ENCODE measurements at regions not wholly inside any gene's neighbourhood (a gene's known extent, or its start where the extent isn't known, plus 50 kb on each side); places are given as distances from the start of the nearest gene placed in this dataset.

DNA sequence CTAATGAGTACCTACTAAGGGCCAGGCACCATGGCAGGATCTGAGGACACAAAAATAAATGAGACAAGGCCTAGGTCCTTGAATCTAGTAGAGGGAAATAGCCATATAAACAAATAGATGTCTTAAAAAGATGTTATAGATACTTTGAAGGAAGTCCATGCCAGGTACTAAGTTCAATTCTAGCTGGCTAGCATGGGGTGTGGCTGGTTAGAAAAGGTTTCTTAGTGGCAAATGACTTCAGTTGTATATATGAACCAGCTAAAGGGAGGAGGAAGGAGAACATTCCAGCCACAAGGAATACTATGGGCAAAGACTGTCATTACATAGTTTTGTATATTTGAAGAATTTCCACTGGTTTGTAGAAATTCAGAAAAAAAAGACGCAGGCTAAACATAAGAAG lies 133.6 kb upstream of the BMP4 start:
- no peak for DNase-seq (ENCODE audit: low spot score)

DNA sequence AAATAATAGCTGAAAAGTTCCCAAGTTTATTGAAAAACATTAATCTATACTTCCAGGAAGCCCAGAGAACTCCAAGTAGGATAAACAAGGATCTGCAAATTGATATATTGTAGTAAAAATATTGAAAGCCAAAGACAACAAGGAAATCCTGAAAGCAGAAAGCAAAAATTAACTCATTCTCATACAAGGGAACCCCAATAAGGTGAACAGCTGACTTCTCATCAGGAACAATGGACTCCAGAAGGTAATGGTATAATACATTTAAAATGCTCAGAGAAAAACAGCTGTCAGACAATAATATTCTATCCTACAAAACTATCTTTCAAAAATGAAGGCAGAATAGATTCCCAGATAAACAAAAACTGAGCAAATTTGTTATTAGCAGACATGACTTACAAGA lies 138.1 kb upstream of the BMP4 start:
- DNase-seq (ENCODE audit: low spot score): no peak

DNA sequence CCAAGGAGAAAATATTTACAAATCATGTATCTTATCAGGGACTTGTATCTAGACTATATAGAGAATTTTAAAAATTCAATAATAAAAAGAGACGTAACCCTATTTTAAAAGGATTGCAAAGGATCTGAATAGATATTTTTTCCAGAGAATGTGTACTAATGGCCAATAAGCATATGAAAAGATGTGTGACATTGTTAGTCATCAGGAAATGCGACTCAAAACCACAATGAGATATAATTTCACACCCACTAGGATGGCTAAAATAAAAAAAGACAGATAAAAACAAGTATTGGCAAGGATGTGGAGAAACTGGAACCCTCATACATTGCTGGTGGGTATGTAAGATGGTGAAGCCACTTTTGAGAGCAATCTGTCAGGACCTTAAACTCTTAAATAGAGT lies 141.9 kb upstream of the BMP4 start:
- no peak for DNase-seq (ENCODE audit: low spot score)

DNA sequence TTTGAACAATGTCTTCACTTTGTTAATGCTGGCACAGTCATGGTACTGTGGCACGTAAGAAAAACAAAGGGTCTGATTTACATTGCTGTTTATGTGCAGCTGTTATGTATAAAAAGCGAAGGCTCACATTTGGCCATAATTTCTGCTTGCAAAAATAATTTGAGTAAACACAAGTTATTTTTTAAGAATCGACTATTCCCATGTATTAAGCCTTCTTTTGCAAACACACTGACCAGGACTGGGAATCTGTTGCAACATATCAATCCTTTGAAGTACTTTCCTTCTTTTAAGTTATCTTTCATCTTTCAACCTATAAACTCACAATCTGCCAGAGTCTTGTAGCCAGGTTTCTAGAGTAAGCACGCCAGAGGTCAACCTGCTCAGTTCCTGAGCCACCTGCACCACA lies 145.4 kb upstream of the BMP4 start:
- no peak for DNase-seq (ENCODE audit: low spot score)

DNA sequence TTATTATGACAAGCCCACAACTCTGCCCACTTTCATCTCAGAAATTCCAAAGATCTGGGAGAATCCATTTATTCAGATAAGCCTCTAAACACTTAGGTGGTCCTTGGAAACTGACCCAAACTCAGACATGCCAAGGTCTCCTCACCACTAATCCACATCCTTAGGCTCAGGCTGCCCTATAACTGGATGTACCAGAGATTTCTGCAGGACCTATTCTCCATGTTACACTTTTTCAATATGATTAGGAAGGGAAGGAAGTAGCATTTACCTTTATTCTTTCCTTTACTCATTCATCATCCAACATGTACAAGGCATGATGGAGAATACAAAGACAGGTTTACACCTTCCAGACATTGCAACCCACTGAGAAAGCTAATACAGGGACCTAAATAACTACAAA lies 145.9 kb upstream of the BMP4 start:
- DNase-seq (ENCODE audit: low spot score): no peak

DNA sequence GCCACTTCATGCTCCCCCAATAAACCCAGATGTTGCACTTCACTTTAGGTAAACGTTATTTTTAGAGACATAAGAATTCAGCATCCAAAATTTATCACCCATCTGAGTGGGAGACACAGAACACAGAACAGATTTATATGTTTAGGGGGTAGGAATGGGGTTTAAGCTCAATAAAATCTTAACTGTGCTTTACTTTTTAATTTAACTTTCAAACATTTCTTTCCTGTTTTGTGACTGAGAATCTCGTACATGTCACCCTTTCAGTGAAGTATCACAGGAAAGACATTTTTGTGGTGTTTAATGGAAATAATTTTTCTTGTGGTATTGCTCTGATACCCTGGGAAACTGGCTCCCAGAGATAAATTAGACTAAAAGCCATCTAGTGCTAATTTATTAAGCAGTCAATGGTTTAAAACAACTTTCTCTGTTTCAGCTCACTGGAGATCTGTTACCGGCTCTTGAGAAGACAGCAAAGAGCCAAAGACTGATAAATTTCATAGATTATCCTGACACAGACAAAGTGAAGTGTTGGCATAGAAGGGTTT lies 148.0 kb upstream of the BMP4 start:
- no peak for DNase-seq (ENCODE audit: low spot score)

DNA sequence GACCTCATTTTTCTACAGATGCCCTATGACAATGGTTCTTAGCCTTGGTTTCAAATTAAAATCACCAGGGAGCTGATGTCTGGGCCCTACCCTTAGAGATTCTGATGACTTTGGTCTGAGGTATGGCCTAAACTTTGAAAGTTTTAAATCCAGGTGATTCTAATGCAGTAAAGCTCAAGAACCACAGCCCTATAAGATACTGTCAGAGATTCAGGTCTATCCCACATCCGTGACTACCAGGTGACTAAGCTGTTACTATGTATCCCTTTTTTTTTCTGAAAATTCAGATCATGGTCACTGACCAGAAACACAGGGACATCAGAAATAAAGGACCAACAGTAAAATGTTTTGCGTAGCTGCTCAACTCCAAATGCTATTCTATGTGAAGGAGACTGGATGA lies 148.8 kb upstream of the BMP4 start:
- no peak for DNase-seq (ENCODE audit: low spot score)

DNA sequence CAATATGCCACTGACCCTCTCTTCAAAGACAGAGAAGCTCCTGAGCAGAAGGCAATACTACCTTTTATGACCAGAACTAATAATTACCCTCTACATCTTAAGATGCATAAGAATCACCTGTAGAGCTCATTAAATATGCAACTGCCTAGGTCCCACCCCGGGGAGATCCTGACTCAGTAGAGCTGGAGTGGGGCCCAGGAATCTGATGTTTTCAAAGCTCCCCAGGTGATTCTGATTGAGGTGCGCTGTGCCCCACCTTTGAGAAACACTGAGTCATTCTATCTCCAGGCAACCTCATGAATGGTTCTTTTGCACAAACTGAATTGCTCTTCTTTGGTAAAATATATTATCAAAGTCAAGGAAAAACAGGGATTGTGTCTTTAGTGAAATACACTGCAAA lies 149.3 kb upstream of the BMP4 start:
- no peak for DNase-seq (ENCODE audit: low spot score)

DNA sequence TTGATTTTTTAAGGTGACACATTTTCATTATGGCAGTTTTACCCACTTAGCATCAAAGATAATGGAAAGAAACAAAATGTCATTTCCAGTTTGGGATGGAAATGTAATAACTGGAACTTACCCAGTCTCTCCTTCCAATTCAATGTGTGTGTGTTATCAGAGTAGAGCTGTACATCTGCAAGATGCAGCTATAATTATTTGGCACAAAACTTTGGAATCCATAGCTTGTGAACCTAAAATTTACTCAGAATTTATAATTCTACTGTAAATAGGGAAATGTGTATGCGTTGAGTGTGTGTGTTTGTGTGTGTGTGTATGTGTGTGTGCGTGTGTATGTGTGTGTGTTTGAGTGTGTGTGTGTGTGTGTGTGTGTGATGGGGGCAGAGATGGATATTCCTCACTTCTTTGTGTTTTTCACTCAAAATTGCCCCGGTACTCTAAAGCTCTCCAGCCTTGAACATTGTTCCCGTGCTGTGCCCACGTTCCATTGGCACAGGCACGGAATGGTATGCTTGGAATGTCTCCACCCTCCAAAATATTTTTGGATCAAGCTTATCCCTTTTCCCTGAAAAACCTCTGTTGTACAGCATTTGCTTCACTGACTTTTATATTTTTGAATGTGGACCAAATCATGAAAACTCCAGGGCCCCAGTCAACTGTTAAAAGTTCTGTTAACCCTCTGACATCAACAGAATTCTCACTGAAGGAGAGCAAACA lies 150.2 kb upstream of the BMP4 start:
- no peak for DNase-seq (ENCODE audit: low spot score)

DNA sequence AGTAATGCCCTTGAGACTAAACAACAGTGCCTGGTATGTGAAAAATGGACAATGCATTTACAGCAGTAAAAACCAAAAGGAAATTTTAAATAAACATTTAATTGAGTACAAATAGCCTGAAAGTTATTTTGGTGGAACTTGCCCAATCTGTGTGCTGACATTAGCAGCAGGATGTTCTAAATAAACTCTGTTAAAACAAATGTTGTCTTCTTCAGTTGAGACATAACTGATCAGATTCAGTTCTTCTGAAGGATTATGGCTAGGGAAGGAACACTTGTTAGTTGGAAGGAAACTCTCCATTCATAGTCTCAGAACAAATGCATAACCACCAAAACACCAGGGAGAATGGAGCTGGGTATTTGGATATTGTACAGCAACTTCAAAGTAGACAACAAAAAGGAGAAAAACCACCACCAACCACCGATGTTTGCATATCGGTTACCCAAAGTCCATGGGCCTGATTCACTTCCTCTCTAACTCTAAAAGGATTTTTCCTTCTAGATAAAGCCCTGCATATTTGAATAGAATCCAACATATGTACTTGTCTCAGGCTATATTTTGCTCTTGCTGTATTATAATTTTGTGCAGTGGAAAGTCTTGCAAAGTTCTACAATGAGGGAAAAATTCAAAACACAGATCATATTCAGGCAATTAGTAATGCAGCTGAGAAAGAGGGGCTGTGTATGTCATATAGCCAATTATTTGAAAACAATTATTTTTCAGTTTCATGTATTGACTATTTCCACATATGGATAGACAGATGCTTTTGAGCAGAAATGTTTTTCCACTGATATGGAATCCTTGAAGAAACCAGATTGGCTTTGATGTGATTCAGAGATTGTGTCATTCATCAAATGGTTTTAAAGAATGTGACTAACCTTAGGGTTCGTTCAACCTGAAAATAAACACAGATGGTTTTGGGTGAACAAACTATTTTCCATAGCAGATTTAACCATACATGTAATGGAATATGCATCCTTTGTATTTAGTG lies 152.2 kb upstream of the BMP4 start:
- DNase-seq (ENCODE audit: low spot score): no peak

DNA sequence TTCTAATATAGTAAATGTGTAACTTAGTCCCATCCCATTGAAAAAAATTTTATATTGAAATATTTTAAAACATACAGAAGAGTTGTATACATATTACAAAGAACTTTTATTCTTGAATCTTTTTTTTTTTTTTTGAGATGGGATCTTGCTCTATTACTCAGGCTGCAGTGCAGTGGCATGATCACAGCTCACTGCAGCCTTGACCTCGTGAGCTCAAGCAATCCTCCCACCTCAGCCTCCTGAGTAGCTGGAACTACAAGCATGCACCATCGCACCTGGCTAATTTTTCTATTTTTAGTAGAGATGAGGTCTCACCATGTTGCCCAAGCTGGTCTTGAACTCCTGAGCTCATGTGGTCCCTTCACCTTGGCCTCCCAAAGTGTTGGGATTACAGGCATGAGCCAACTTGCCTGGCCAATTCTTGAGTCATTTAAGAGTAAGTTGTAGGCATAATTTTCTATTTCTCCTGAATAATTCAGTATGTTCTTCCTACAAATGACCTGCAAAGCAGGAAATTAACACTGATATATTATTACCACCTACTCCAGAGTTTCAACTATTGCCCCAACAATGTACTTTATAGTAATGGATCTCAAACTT lies 153.0 kb upstream of the BMP4 start:
- DNase-seq (ENCODE audit: low spot score): no peak

DNA sequence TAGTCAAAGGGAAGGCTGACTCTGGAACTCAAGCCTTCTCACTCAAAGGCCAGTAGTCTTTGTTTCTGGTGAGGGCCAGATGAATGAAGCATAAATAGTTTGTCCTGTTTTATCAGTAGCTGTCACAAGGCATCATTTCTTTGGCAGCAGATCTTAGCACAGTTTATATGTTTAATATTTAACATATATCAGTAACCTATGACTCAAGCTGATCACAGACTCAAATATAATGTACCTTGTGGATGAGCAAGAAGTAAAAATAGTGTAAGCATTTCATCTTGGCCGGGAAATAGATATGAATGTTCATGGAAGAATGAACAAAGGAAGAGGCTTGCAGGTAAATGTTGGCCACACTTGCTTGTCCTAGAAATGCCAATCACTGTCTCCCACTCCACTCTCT lies 158.3 kb upstream of the BMP4 start:
- DNase-seq (ENCODE audit: low spot score): no peak

DNA sequence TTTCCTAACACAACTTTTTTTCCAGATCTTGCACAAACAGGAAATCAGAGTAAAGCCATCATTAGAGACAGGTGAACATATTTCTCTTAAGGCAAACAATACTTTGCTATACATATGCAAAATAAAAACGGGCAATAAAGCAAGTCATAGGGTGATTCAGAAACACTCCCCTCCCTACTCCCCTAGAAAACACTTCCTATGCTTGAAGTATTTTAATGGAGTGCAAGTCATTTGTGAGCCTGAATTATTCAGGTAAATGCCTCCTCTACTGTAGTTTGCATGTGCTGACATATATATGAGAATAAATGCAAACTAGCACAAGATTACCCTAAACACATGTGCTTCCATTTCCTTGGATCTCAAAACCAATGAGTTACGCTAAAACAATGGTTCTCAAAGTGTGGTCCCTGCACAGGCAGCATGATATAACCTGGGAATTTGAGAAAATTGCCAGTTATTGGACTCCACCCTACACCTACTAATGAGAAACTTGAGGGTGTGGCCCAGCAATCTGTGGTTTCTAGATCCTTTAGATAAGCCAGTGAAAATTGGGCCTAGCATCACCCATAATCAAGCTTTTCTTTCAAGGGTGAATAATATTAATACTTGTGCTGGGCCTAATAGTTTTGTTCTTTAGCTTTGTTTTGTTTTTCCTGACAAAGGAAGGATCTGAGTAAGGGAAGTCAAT lies 159.7 kb upstream of the BMP4 start:
- DNase-seq (ENCODE audit: low spot score): no peak

DNA sequence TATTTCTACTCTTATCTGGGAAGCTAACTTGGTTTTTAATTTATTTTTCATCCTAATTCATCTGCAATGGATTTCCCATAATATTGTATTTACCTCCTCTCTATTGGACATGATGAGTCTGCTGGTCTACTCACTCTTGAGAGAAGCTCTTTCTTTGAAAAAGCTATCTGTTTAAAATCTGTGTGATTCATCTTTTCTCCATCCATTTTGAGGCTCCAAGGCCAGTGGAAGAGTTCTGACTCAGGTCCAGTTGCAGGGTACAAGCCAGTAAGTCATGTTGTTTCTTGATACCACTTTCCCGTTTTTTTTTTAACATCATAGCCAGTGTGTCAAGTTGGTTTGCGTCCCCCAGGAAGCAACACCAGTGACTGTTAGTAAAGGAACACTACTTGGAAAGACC lies 160.3 kb upstream of the BMP4 start:
- DNase-seq (ENCODE audit: low spot score): no peak

DNA sequence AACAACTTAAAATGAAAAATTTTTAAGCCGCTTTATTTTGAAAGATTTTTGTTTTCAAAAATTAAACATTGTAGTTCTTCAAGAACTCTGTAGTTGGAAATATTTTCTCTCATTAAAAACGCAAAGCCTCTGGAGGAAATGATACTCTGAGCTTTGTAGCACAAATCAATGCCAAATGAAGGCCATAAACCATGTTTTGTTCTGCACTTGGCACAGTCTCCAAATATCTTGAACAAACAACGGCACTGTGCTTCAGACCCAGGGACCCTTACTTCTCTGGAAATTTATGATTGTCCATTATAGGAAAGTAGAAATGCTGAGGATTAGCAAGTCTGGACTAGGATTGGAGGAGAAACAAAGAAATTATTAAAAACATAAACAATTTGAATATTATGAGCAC lies 160.8 kb upstream of the BMP4 start:
- no peak for DNase-seq (ENCODE audit: low spot score)

DNA sequence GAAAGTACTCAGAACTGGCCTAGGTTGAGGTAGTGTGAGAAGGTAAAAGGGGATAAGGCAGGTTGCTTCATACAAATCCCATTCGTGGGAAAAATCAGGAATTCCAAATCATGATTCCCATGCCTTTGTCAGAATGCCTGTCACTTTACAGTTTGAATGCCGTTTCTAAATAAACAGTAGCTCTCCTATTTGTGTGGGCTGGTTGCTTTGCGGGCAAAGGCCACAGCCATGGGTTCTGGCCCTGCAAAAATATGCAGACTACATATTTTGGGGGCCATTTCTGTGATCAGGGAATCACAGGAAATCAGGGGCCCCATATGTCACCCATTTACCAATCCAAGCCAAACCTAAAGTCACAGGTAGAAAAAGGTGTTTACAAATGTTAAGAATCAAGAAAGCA lies 161.3 kb upstream of the BMP4 start:
- no peak for DNase-seq (ENCODE audit: low spot score)

DNA sequence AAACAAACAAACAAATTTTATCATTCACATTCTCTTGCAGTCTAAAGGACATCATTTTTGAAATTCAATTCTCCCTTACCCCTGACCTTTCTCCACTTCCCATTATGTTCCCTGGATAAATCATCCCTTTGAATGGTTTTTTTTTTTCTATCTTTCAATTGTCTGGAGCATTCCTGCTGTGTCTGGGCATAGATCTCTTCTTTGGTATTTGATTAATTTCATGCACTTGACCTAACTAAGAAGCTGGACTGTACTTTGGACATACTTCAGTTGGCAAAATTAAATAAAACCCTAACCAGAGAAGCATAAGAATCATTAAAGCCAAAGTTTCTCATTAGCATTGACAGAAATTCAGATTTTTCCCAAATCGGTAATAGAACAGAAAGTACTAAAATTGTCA lies 163.6 kb upstream of the BMP4 start:
- no peak for DNase-seq (ENCODE audit: low spot score)

DNA sequence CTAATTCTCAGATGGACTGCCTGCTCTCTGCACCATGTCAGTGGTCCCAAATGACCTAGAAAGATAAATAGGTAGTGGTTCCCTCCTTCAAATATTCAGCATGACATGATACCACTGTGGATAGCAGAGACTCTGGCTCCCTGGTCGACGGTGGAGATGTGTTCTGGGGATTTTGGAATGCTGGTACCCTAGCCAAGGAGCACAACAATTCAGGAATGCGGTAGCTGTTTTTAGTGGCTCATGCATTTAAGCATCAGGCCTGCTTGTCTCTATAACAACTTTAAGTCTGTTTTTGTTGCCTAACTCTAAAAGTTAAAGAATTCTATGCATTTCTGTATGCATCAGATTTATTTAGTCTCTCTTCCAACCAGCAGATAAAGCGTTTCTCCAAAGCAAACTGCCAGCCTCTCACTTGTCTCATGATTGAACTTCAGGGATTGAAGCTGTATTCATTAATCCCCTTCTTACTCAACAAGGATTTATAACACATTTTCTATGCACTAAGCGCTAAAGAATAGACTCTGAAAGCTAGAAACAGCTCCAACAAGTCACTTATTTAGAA lies 164.9 kb upstream of the BMP4 start:
- DNase-seq (ENCODE audit: low spot score): no peak

DNA sequence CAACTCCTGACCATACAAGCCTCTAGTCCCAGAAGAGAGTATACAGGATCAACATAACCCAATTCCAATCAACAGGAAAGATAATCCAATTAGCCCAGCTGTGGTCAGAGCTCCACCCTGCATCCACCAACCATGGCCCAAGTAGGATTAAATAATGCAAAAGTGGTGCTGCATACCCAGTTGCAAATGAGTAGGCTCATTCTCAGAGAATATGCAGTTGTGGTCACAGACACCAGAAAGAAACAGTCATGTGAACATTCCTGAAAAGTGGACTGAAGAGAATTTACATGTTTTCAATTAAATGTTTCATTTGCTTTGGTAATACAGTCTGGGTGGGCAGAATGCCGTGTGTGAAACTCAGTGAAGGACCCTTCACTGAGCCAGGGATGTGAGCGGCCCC lies 167.2 kb upstream of the BMP4 start:
- DNase-seq (ENCODE audit: low spot score): no peak

DNA sequence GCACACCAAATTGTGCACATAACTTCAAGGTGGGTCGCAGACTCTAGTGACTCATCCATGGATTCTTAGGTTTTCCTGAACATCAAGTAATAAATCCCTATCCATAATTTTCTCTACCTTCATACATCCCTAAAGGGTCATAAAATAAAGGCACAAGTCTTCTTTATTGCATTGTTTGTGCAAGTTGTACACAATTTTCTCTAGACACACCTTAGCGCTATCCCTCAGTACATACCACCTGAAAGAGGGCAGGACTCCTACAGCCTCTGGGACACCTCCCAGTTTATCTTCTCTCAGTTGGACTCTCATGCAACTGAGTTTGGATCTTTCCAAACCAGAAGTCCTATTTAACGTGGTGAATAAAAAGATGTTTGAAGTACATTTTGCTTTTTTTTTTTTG lies 168.5 kb upstream of the BMP4 start:
- no peak for DNase-seq (ENCODE audit: low spot score)

DNA sequence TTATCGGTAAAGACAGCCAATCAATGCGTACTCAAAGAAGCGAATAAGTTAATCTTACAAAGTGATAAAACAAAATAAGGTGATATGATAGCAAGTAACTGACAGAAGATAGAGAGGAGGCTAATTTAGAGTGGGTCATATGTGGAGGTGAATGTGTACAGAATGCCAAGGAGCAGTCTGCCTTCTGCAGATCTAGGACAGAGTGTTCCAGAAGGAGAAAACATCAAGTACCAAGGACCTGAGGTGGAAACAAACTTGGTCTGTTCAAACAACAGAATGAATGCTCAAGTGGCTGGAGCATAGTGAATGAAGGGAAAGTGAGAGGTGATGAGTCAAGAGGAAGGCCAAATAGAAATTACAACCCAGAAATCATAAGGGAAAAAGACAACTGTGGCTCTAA lies 170.3 kb upstream of the BMP4 start:
- DNase-seq (ENCODE audit: low spot score): no peak

DNA sequence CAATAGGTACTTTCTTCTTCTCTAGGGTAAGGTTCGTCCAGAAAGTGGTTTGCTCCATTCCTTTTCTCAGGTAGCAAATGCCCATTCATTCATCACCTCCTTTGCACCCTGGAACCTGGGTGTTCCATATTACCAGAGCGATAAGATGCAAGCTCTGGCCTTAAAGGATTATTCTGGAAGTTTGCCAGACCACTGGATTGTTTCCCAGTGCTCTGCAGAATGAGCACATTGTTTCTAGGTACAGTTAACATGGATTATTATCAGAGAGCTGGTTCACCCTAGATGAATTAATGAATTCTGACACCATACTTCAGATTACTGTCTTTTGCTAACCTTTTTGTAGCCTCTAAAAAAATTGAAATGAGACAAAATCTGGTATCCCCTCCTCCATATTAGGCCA lies 170.9 kb upstream of the BMP4 start:
- DNase-seq (ENCODE audit: low spot score): no peak
